Left ventricle myocardium inferior (tissue), 1 donor: ENCODE measurements at regions not wholly inside any gene's neighbourhood (a gene's known extent, or its start where the extent isn't known, plus 50 kb on each side); places are given as distances from the start of the nearest gene placed in this dataset.

Experiments
- DNase-seq: peaks from one replicate; pipeline ENCODE4 v3.0.0-alpha.2; 2020
- H3K27ac ChIP-seq: fragments of 200-600 bp; replicated peaks from 2 replicates; pipeline ENCODE4 v1.8.0; 2021
- H3K27me3 ChIP-seq: fragments of 200-600 bp; 2 replicates; pipeline ENCODE4 v1.8.0; 2021; ENCODE audit warnings: low read depth
- H3K36me3 ChIP-seq: fragments of 200-600 bp; 2 replicates; pipeline ENCODE4 v1.8.0; 2021
- H3K4me1 ChIP-seq: fragments of 200-600 bp; 2 replicates; pipeline ENCODE4 v1.8.0; 2021
- H3K4me3 ChIP-seq: fragments of 200-600 bp; 2 replicates; pipeline ENCODE4 v1.8.0; 2021; ENCODE audit warnings: mild to moderate bottlenecking, moderate library complexity
- H3K9me3 ChIP-seq: fragments of 200-600 bp; replicated peaks from 2 replicates; pipeline ENCODE4 v1.8.0; 2021
- intact Hi-C: fragments of 100-400 bp; cut with micrococcal nuclease; formaldehyde crosslinking; loops from one replicate; pipeline ENCODE4 v1.11.0; 2022
- TF ChIP-seq, protein P1 (sequence below): fragments of 200-600 bp; IDR thresholded peaks from 2 replicates; pipeline ENCODE4 v1.8.0; 2021; ENCODE audit warnings: antibody characterized with exemption, mild to moderate bottlenecking, borderline replicate concordance
- donor health status: DM: no; HTN: yes; CAD: no; lungs with severe emphysema.

DNA sequence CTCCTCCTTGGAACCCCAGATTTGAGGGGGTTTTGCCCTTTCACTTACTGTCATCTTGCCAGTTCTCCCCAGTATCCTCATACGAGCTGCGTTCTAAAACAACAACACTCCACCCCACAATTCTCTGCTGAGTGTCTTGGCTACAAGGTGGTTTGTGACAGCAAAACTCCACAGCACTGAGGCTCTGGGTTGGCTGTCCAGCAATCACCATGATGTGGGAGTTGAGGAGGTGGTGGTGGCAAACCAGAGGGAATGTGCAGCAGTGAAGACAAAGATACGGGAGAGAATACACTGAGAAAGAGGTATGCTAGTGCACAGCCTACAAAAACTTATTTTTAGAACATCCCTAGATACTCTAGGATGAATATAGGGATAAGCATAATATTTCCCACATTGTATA is 335.0 kb downstream of the C11orf87 start:
- intact Hi-C loops: no loop called here
- DNase-seq: no peak
- Histone ChIP-seq H3K9me3 (no peaks in the 10 kb centered on the region), H3K27ac (no peak overlapping the region), H3K36me3 (no peaks in the 10 kb centered on the region), H3K4me1 (no peaks in the 10 kb centered on the region), H3K4me3 (no peak overlapping the region), H3K27me3 (peaks cover 8% of the 10 kb centered on the region)
- TF ChIP-seq, protein P1, sequence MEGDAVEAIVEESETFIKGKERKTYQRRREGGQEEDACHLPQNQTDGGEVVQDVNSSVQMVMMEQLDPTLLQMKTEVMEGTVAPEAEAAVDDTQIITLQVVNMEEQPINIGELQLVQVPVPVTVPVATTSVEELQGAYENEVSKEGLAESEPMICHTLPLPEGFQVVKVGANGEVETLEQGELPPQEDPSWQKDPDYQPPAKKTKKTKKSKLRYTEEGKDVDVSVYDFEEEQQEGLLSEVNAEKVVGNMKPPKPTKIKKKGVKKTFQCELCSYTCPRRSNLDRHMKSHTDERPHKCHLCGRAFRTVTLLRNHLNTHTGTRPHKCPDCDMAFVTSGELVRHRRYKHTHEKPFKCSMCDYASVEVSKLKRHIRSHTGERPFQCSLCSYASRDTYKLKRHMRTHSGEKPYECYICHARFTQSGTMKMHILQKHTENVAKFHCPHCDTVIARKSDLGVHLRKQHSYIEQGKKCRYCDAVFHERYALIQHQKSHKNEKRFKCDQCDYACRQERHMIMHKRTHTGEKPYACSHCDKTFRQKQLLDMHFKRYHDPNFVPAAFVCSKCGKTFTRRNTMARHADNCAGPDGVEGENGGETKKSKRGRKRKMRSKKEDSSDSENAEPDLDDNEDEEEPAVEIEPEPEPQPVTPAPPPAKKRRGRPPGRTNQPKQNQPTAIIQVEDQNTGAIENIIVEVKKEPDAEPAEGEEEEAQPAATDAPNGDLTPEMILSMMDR: no peak

DNA sequence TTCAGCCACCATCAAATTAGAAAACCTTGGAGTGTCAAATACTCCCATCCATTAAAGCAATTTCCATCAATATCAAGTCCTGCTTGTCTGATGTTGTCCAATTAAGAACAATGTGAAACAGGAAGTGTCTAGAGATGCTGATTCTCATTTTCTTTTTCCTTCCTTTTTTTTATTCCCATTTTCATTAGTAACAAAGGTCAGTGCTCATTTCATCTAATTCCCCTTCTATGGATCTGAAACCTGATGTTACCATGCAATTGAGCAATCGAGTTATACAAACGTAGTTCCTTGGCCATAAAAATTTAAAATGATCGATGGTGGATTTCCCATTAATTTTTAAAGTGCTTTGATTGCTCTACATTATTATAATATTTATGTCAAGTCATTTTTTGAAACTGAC is 330.6 kb upstream of the ZC3H12C start:
- Histone ChIP-seq H3K9me3 (no peaks in the 10 kb centered on the region), H3K27me3 (peaks cover under 1% of the 10 kb centered on the region), H3K4me3 (no peak overlapping the region), H3K4me1 (no peaks in the 10 kb centered on the region), H3K27ac (no peak overlapping the region), H3K36me3 (no peaks in the 10 kb centered on the region)
- TF ChIP-seq, protein P1: no peak
- intact Hi-C loops: no loop called here
- no peak for DNase-seq

DNA sequence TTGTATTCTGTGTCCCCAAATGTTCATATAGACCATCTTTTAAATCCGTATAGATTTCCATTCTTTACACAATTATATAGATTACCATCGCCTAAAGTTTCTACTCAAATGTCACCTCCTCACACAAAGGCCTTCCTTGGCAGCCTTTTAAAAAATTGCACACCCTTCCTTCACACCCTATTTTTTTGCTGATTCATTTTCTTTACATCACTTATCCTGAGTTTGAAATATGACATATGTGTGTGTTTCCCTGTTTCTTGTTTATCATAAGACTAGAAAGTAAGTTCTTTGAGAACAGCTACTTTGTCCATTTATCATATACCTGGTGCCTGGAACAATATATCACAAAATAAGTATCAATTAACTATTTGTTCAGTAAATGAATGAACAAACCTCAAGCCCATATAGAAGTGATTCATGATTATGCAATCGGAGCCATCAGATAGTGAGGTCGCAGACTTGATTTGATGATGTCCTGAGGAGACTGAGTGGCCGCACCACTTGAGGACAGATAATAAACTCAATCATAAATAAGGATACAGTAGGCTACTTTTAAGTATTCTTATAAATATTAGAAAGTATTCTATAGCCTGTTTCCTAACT is 327.4 kb upstream of the ZC3H12C start:
- no peaks in the 10 kb centered on the region for H3K4me1 ChIP-seq
- no peak overlapping the region for H3K27ac ChIP-seq
- DNase-seq: no peak
- no peaks in the 10 kb centered on the region for H3K9me3 ChIP-seq
- no peaks in the 10 kb centered on the region for H3K36me3 ChIP-seq
- H3K27me3 ChIP-seq: no peaks in the 10 kb centered on the region
- intact Hi-C loops: no loop called here
- no peak overlapping the region for H3K4me3 ChIP-seq
- TF ChIP-seq, protein P1: no peak

DNA sequence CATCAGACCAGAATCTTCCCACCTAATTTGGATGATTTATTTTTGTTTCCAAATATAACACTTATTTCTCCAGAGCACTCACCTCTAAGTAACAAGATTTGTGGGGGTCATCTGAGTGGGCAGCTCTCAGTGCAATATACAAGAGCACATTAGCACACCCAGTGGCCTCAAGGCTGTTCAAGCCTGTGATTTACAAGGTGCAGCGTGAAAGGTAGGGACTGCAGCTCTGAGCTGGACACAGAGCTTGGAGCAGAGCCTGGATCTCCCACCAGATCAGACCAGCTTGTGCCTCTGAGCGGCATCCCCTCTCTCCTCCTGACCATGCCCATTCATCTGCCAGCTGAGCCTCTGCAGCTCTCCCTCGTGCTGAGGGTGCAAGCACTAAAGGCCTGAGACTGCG is 323.3 kb upstream of the ZC3H12C start:
- Histone ChIP-seq H3K27me3 (no peaks in the 10 kb centered on the region), H3K4me3 (no peak overlapping the region), H3K36me3 (no peaks in the 10 kb centered on the region), H3K27ac (no peak overlapping the region), H3K4me1 (no peaks in the 10 kb centered on the region), H3K9me3 (no peaks in the 10 kb centered on the region)
- intact Hi-C loops: no loop called here
- TF ChIP-seq, protein P1: no peak
- no peak for DNase-seq

DNA sequence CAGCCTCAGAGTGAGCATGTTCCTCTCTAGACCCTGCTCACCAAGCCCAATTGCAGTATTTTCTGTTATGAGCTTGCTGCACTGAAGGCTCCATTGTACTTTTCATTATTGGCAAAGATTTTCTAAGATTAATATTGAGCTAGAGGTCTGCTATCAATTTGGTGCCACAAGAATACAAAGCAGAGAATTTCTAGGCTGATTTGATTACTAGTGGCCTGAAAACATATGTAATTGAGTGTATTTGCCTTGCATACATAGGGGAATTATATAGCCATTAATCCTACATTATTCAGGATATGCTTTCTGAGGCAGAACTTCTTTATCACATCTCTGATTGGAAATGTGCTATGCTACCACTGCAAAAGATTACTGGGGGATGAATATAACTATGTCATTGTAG is 322.9 kb upstream of the ZC3H12C start:
- no peaks in the 10 kb centered on the region for H3K9me3 ChIP-seq
- H3K36me3 ChIP-seq: no peaks in the 10 kb centered on the region
- intact Hi-C loops: no loop called here
- no peaks in the 10 kb centered on the region for H3K4me1 ChIP-seq
- TF ChIP-seq, protein P1: no peak
- no peak overlapping the region for H3K27ac ChIP-seq
- no peak for DNase-seq
- H3K27me3 ChIP-seq: no peaks in the 10 kb centered on the region
- H3K4me3 ChIP-seq: no peak overlapping the region
